ENCODE measurements at regions not wholly inside any gene's neighbourhood (a gene's known extent, or its start where the extent isn't known, plus 50 kb on each side); places are given as distances from the start of the nearest gene placed in this dataset.

GRCh38 chr6:48476257-48476656 lies 365.3 kb upstream of the PTCHD4 start:
- intact Hi-C loops (cut with DNase I, micrococcal nuclease): no loop called here
- no peaks in the 10 kb centered on the region for H3K36me3 ChIP-seq (ENCODE audit: low read depth)
- TF ChIP-seq CTCF (IDR thresholded peaks at IDR 0.05): no peak
- no peaks in the 10 kb centered on the region for H3K9me3 ChIP-seq
- no peaks in the 10 kb centered on the region for H3K4me1 ChIP-seq (ENCODE audit: low read depth)
- H3K4me3 ChIP-seq: no peak overlapping the region
- ATAC-seq: no peak
- DNase-seq: peak in 1 of 3 donors; percentile 20

- intact Hi-C loops (cut with DNase I, micrococcal nuclease): no loop called here
- TF ChIP-seq CTCF (IDR thresholded peaks at IDR 0.05): no peak
- Histone ChIP-seq H3K4me3 (no peak overlapping the region), H3K36me3 (ENCODE audit: low read depth) (no peaks in the 10 kb centered on the region), H3K9me3 (no peaks in the 10 kb centered on the region), H3K4me1 (ENCODE audit: low read depth) (no peaks in the 10 kb centered on the region)
- no peak for DNase-seq
- ATAC-seq: no peak
These were observed 364.3 kb upstream of the PTCHD4 start for GRCh38 chr6:48475275-48475674.

DNA sequence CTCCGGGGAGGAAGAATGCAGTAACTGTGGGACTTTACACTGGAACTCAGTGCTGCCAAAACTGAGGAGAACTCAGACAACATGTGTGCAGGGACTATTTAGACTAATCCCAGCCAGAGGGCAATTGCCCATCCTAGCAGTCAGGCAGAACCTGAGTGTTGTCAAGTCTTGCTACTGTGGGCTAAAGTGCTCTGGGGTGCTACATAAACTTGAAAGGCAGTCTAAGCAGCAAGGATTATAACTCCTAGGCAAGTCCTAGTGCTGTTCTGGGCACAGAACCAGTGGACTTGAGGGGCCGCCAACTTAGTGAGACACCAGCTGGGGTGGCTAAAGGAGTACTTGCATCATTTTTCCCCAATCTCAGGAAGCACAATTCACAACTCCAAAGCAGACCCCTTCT lies 363.8 kb upstream of the PTCHD4 start:
- no peak for TF ChIP-seq CTCF (IDR thresholded peaks at IDR 0.05)
- intact Hi-C loops (cut with DNase I, micrococcal nuclease): no loop called here
- Histone ChIP-seq H3K9me3 (no peaks in the 10 kb centered on the region), H3K4me3 (no peak overlapping the region), H3K36me3 (ENCODE audit: low read depth) (no peaks in the 10 kb centered on the region), H3K4me1 (ENCODE audit: low read depth) (no peaks in the 10 kb centered on the region)
- no peak for DNase-seq
- no peak for ATAC-seq

- Histone ChIP-seq H3K4me1 (ENCODE audit: low read depth) (no peaks in the 10 kb centered on the region), H3K4me3 (no peak overlapping the region), H3K9me3 (no peaks in the 10 kb centered on the region), H3K36me3 (ENCODE audit: low read depth) (no peaks in the 10 kb centered on the region)
- intact Hi-C loops (cut with DNase I, micrococcal nuclease): no loop called here
- TF ChIP-seq CTCF (IDR thresholded peaks at IDR 0.05): no peak
- ATAC-seq: no peak
- no peak for DNase-seq
These were observed 363.1 kb upstream of the PTCHD4 start for GRCh38 chr6:48474136-48474535.

DNA sequence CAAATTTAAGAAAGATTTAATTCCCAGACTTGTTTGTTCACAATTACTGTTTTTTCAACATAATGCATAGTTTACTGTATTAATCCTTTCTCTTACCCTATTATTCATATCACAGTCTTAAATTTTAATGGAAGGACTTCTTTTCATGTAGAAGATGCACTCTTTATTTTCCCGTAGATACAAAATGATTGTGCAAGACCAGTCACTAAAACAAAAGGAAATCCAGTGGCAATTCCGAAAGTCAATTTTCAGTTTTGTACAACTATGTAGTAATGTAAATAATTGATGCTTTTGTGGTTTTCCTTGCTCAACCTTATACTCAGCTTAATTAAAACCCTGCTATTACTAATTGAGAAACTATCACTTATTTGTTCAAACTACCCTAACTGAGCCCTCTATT lies 361.5 kb upstream of the PTCHD4 start:
- Histone ChIP-seq H3K36me3 (ENCODE audit: low read depth) (no peaks in the 10 kb centered on the region), H3K4me1 (ENCODE audit: low read depth) (no peaks in the 10 kb centered on the region), H3K4me3 (no peak overlapping the region), H3K9me3 (no peaks in the 10 kb centered on the region)
- no peak for ATAC-seq
- DNase-seq: no peak
- intact Hi-C loops (cut with DNase I, micrococcal nuclease): no loop called here
- TF ChIP-seq CTCF (IDR thresholded peaks at IDR 0.05): no peak

- DNase-seq (no peak), ATAC-seq (no peak)
- Histone ChIP-seq H3K4me1 (ENCODE audit: low read depth) (no peaks in the 10 kb centered on the region), H3K36me3 (ENCODE audit: low read depth) (no peaks in the 10 kb centered on the region), H3K4me3 (no peak overlapping the region), H3K9me3 (no peaks in the 10 kb centered on the region)
- intact Hi-C loops (cut with DNase I, micrococcal nuclease): no loop called here
- TF ChIP-seq CTCF (IDR thresholded peaks at IDR 0.05): no peak
These were observed 361.1 kb upstream of the PTCHD4 start for GRCh38 chr6:48472091-48472490.

Measured in mucosa of descending colon (tissue), 3 donors.